Gastroesophageal sphincter (tissue), 4 donors: ENCODE measurements at regions not wholly inside any gene's neighbourhood (a gene's known extent, or its start where the extent isn't known, plus 50 kb on each side); places are given as distances from the start of the nearest gene placed in this dataset.

Source experiments
- ATAC-seq: fragments of 150-250 bp; one replicate; pipeline ENCODE4 v1.9.1; 2016; ENCODE audit warnings: mild to moderate bottlenecking, moderate library complexity
- H3K27ac ChIP-seq, 4 donors: fragments of 200-600 bp; sonication (generic) in 3 of 4; 1 replicate in 3 of 4; 2 replicates in 1 of 4; pipeline ENCODE4 v1.5.1; 2016 to 2019
- H3K27me3 ChIP-seq: fragments of 200-600 bp; sonication (generic); one replicate; pipeline ENCODE4 v1.5.1; 2019
- H3K36me3 ChIP-seq, 2 donors: fragments of 200-600 bp; sonication (generic); one replicate each; pipeline ENCODE4 v1.5.1; 2019; ENCODE audit warnings: control low read depth in 1 of 2
- H3K4me1 ChIP-seq, 3 donors: fragments of 200-600 bp; sonication (generic); 1 replicate in 2 of 3; 2 replicates in 1 of 3; pipeline ENCODE4 v1.5.1; 2016 to 2019; ENCODE audit warnings: control low read depth in 2 of 3
- H3K4me3 ChIP-seq, 2 donors: fragments of 200-600 bp; sonication (generic); one replicate each; pipeline ENCODE4 v1.5.1; 2019; ENCODE audit warnings: mild to moderate bottlenecking in 1 of 2, moderate library complexity in 1 of 2
- H3K9me3 ChIP-seq, 3 donors: fragments of 200-600 bp; sonication (generic); one replicate each; pipeline ENCODE4 v1.5.1; 2017 to 2019; ENCODE audit warnings: control low read depth in 2 of 3
- CTCF ChIP-seq, 4 experiments: fragments of 200-600 bp in 2 of 4; fragments of 450-650 bp in 2 of 4; sonication (generic) in 1 of 4; IDR thresholded peaks; one replicate each; pipeline ENCODE4 v1.5.1; 2017 to 2019; ENCODE audit warnings: antibody characterized with exemption in 4 of 4, mild to moderate bottlenecking in 2 of 4, moderate library complexity in 2 of 4
- EP300 ChIP-seq: sonication (generic); formaldehyde crosslinking; IDR thresholded peaks from one replicate; pipeline ENCODE4 v1.6.1; 2017; ENCODE audit warnings: antibody characterized with exemption, mild to moderate bottlenecking
- POLR2A ChIP-seq, 2 donors: fragments of 450-650 bp; IDR thresholded peaks; one replicate each; pipeline ENCODE4 v1.6.1; 2017; ENCODE audit warnings: antibody characterized with exemption in 2 of 2, mild to moderate bottlenecking in 2 of 2, moderate library complexity in 1 of 2
- POLR2AphosphoS5 ChIP-seq: sonication (generic); formaldehyde crosslinking; IDR thresholded peaks from one replicate; pipeline ENCODE4 v1.6.1; 2017; ENCODE audit warnings: antibody characterized with exemption
- WGBS, 2 donors: methylation state at CpG; one replicate each; pipeline ENCODE4 v1.1.5; 2018; ENCODE audit warnings: low coverage in 1 of 2; 5-methylcytosine and 5-hydroxymethylcytosine counted together

DNA sequence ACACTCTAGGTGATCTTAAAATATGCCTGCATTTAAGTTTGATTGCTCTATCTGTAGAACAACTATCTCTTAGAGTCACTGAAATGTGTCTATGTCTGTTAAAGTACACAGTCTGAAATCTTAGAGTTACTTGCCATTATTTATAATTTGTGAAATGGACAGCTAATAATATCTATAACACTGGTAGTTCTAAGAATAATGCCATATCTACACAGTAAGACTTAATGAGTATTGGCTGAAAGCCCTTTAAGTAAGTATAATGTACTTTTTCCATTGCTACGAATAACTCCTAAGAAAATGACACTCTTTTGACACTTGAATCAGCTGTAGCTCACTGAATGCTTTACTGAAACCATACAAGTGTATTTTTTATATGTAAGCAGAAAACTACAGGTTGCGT is 567.4 kb upstream of the PCDH15 start:
- WGBS, 2 donors: 67 to 80% methylated on average over 2 of the region's 2 CpGs
- no peaks in the 10 kb centered on the region for H3K27me3 ChIP-seq
- H3K9me3 ChIP-seq: no peaks in the 10 kb centered on the region
- no peak for ATAC-seq
- H3K36me3 ChIP-seq: no peaks in the 10 kb centered on the region
- TF ChIP-seq POLR2A (IDR thresholded peaks at IDR 0.05): no peak
- TF ChIP-seq CTCF (IDR thresholded peaks at IDR 0.05): no peak
- TF ChIP-seq POLR2AphosphoS5: no peak
- H3K27ac ChIP-seq: no peak overlapping the region
- no peaks in the 10 kb centered on the region for H3K4me1 ChIP-seq
- H3K4me3 ChIP-seq: no peak overlapping the region

GRCh38 chr10:55367555-55367954 is 566.5 kb upstream of the PCDH15 start:
- Histone ChIP-seq H3K36me3 (no peaks in the 10 kb centered on the region), H3K4me1 (no peaks in the 10 kb centered on the region), H3K9me3 (no peaks in the 10 kb centered on the region), H3K4me3 (no peak overlapping the region), H3K27ac (no peak overlapping the region), H3K27me3 (no peaks in the 10 kb centered on the region)
- ATAC-seq: no peak
- TF ChIP-seq CTCF (IDR thresholded peaks at IDR 0.05) (no peak), POLR2AphosphoS5 (no peak), POLR2A (IDR thresholded peaks at IDR 0.05) (no peak), EP300 (no peak)

GRCh38 chr10:55358539-55358938 is 557.5 kb upstream of the PCDH15 start:
- Histone ChIP-seq H3K36me3 (no peaks in the 10 kb centered on the region), H3K27ac (no peak overlapping the region), H3K27me3 (no peaks in the 10 kb centered on the region), H3K9me3 (no peaks in the 10 kb centered on the region), H3K4me1 (no peaks in the 10 kb centered on the region), H3K4me3 (no peak overlapping the region)
- no peak for TF ChIP-seq EP300
- no peak for TF ChIP-seq POLR2AphosphoS5
- no peak for TF ChIP-seq CTCF (IDR thresholded peaks at IDR 0.05)
- TF ChIP-seq POLR2A (IDR thresholded peaks at IDR 0.05): no peak
- WGBS, 2 donors: 71 to 73% methylated on average over 2 of the region's 2 CpGs
- ATAC-seq: no peak

- WGBS, 2 donors: 64 to 75% methylated on average over 1 of the region's 1 CpG
- Histone ChIP-seq H3K27ac (no peak overlapping the region), H3K4me3 (no peak overlapping the region), H3K27me3 (no peaks in the 10 kb centered on the region), H3K9me3 (no peaks in the 10 kb centered on the region), H3K36me3 (no peaks in the 10 kb centered on the region), H3K4me1 (no peaks in the 10 kb centered on the region)
- TF ChIP-seq POLR2AphosphoS5 (no peak), CTCF (IDR thresholded peaks at IDR 0.05) (no peak), POLR2A (IDR thresholded peaks at IDR 0.05) (no peak), EP300 (no peak)
- ATAC-seq: no peak
Observed at GRCh38 chr10:55353414-55353813, 552.4 kb upstream of the PCDH15 start.

DNA sequence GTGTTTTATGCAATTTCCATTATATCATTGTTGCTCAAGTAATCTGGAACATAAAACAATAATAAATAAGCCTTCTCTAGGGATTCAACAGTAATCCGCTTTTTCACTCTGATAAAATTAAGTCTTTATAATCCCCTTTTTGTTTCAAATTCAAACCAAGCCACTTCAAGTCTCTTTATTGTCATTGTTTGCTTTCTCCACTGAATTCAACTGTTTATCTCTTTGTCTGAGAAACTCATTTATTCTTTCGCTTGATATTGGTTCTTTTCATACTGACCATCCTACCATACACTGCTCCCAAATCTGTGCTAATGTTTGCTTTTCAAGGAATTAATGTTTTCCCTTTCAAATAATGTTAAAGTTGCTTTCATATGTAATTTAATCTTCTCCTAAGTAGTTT is 550.4 kb upstream of the PCDH15 start:
- no peaks in the 10 kb centered on the region for H3K27me3 ChIP-seq
- H3K4me1 ChIP-seq: no peaks in the 10 kb centered on the region
- no peaks in the 10 kb centered on the region for H3K36me3 ChIP-seq
- WGBS, 2 donors: 25 to 73% methylated on average over 1 to 2 of the region's 2 CpGs
- no peaks in the 10 kb centered on the region for H3K9me3 ChIP-seq
- TF ChIP-seq EP300 (no peak), CTCF (IDR thresholded peaks at IDR 0.05) (no peak), POLR2A (IDR thresholded peaks at IDR 0.05) (no peak), POLR2AphosphoS5 (no peak)
- H3K4me3 ChIP-seq: no peak overlapping the region
- no peak overlapping the region for H3K27ac ChIP-seq
- no peak for ATAC-seq
